HT1080 (cell line): ENCODE measurements at regions not wholly inside any gene's neighbourhood (a gene's known extent, or its start where the extent isn't known, plus 50 kb on each side); places are given as distances from the start of the nearest gene placed in this dataset.
"Not testable (repeated sequence)": the region's sequence is repeated elsewhere in the genome, so short reads cannot be mapped to it uniquely, and the experiment has no call there.

Experiments used
- DNase-seq: peaks from one replicate; pipeline ENCODE4 v3.0.0-alpha.2; 2015; ENCODE audit warnings: low read depth

GRCh38 chr22:26804911-26805539 is 147.6 kb downstream of the MIAT start:
- peak; percentile 61 for DNase-seq

GRCh38 chr22:26806445-26807175 is 149.2 kb downstream of the MIAT start:
- no peak for DNase-seq

- no peak for DNase-seq
These were observed 154.2 kb downstream of the MIAT start for GRCh38 chr22:26811647-26811992.

- no peak for DNase-seq
These were observed 155.3 kb downstream of the MIAT start for GRCh38 chr22:26812731-26813130.

- no peak for DNase-seq
These were observed 159.3 kb downstream of the MIAT start for GRCh38 chr22:26816726-26817125.

- no peak for DNase-seq
These were observed 160.5 kb downstream of the MIAT start for GRCh38 chr22:26817926-26818325.

- DNase-seq = no peak
These were observed 164.5 kb downstream of the MIAT start for GRCh38 chr22:26821854-26822253.

GRCh38 chr22:26822313-26822712 is 164.9 kb downstream of the MIAT start:
- no peak for DNase-seq

- no peak for DNase-seq
These were observed 166.6 kb downstream of the MIAT start for GRCh38 chr22:26823966-26824365.

GRCh38 chr22:26825960-26826935 is 168.9 kb downstream of the MIAT start:
- no peak for DNase-seq

- DNase-seq = no peak
These were observed 170.2 kb downstream of the MIAT start for GRCh38 chr22:26827611-26828010.

GRCh38 chr22:26828311-26828710 is 170.9 kb downstream of the MIAT start:
- no peak for DNase-seq

- no peak for DNase-seq
These were observed 173.4 kb downstream of the MIAT start for GRCh38 chr22:26830837-26831236.

GRCh38 chr22:26835023-26835422 is 177.6 kb downstream of the MIAT start:
- DNase-seq = no peak

GRCh38 chr22:26835929-26836528 is 178.6 kb downstream of the MIAT start:
- DNase-seq = peak; percentile 40

- DNase-seq = no peak
These were observed 180.5 kb downstream of the MIAT start for GRCh38 chr22:26837784-26838470.

GRCh38 chr22:26838471-26838825 is 181.1 kb downstream of the MIAT start:
- no peak for DNase-seq

- DNase-seq = no peak
These were observed 181.8 kb downstream of the MIAT start for GRCh38 chr22:26839216-26839615.

GRCh38 chr22:26840770-26841169 is 183.4 kb downstream of the MIAT start:
- DNase-seq = not testable (repeated sequence)

- no peak for DNase-seq
These were observed 184.7 kb downstream of the MIAT start for GRCh38 chr22:26842103-26842502.
